ENCODE measurements at regions not wholly inside any gene's neighbourhood (a gene's known extent, or its start where the extent isn't known, plus 50 kb on each side); places are given as distances from the start of the nearest gene placed in this dataset.

DNA sequence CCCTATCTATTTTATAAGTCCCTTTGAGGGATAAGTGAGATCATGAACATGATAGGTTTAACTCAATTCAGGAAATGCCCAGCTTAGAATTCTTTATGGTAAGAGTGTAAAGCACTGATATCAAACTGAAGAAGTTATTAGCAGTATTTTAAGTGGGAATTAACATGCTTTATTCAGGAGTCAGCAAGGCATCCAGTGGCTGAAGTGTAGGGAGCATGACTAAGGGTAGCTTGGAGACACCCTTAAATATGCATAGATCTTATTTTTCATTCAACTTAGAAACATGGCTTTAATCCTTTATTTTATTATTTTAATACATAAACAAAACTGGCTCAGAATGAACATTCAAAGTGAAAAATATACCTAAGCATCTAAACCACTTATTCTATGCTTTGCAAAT lies 158.3 kb upstream of the LPP start:
- no peak overlapping the region for H3K4me3 ChIP-seq (IDR thresholded peaks at IDR 0.05; ENCODE audit: insufficient read depth, low read depth, low read length)
- H3K9ac ChIP-seq, result no peak overlapping the region
- TF ChIP-seq, protein P1, sequence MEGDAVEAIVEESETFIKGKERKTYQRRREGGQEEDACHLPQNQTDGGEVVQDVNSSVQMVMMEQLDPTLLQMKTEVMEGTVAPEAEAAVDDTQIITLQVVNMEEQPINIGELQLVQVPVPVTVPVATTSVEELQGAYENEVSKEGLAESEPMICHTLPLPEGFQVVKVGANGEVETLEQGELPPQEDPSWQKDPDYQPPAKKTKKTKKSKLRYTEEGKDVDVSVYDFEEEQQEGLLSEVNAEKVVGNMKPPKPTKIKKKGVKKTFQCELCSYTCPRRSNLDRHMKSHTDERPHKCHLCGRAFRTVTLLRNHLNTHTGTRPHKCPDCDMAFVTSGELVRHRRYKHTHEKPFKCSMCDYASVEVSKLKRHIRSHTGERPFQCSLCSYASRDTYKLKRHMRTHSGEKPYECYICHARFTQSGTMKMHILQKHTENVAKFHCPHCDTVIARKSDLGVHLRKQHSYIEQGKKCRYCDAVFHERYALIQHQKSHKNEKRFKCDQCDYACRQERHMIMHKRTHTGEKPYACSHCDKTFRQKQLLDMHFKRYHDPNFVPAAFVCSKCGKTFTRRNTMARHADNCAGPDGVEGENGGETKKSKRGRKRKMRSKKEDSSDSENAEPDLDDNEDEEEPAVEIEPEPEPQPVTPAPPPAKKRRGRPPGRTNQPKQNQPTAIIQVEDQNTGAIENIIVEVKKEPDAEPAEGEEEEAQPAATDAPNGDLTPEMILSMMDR (conservative IDR thresholded peaks at IDR 0.05; ENCODE audit: low read depth, low read length), result no peak
- H2AFZ ChIP-seq (ENCODE audit: low read depth), result no peak overlapping the region
- H3K79me2 ChIP-seq (ENCODE audit: insufficient read depth, low read depth), result no peaks in the 10 kb centered on the region
- H3K27me3 ChIP-seq (ENCODE audit: insufficient read depth, low read depth), result no peaks in the 10 kb centered on the region
- no peak overlapping the region for H3K27ac ChIP-seq
- no peaks in the 10 kb centered on the region for H3K36me3 ChIP-seq (ENCODE audit: insufficient read depth)
- H3K4me2 ChIP-seq, result no peak overlapping the region
- H3K4me1 ChIP-seq (ENCODE audit: low read depth, poor library complexity, severe bottlenecking), result no peaks in the 10 kb centered on the region
- no peaks in the 10 kb centered on the region for H4K20me1 ChIP-seq (ENCODE audit: insufficient read depth)

DNA sequence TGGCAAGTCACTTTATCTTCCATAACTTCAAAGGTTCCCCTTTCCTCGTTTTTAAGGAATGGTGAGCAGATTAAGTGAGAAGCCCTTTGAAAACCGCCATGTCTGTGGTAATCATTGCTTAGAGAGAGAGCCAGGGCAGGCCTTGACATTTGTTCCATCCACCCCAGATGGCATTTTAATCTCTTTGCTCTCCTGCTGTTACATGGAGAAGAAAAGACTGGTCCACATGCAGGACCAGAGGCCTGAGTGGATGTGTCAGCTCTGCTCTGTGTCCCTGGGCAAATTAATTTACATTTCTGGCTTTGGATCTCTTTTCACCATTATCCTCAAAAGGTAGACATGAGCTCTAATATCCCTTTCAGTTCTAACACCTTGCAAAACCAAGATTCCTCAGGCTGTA lies 157.3 kb upstream of the LPP start:
- H3K4me1 ChIP-seq (ENCODE audit: low read depth, poor library complexity, severe bottlenecking), result no peaks in the 10 kb centered on the region
- H3K9ac ChIP-seq, result no peak overlapping the region
- no peak overlapping the region for H3K27ac ChIP-seq

DNA sequence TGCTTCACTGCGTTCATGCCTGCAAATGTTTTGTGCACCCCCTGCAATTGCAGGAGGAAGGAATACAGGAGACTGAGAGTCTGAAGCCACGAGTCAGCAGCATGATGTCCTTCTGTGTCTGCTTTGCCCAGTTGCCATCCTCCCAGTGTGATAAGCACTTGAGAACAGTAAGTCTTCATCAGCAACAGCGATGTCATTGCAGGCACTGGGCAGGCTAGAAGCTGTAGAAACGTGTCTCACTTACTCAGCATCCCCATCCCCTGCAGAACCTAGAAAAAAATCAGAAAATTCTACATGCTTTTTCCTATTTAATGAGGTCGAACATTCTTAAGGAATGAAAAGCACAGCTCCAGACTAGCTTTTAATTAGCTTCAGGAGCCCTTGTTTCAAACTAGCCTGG lies 156.5 kb upstream of the LPP start:
- H3K4me2 ChIP-seq, result no peak overlapping the region
- no peak overlapping the region for H3K9ac ChIP-seq
- H3K27me3 ChIP-seq (ENCODE audit: insufficient read depth, low read depth), result no peaks in the 10 kb centered on the region
- no peak overlapping the region for H3K4me3 ChIP-seq (IDR thresholded peaks at IDR 0.05; ENCODE audit: insufficient read depth, low read depth, low read length)
- H3K4me1 ChIP-seq (ENCODE audit: low read depth, poor library complexity, severe bottlenecking), result no peaks in the 10 kb centered on the region
- no peak overlapping the region for H2AFZ ChIP-seq (ENCODE audit: low read depth)
- no peaks in the 10 kb centered on the region for H3K36me3 ChIP-seq (ENCODE audit: insufficient read depth)
- TF ChIP-seq, protein P1 (conservative IDR thresholded peaks at IDR 0.05; ENCODE audit: low read depth, low read length), result no peak
- no peaks in the 10 kb centered on the region for H3K79me2 ChIP-seq (ENCODE audit: insufficient read depth, low read depth)
- no peak overlapping the region for H3K27ac ChIP-seq
- no peaks in the 10 kb centered on the region for H4K20me1 ChIP-seq (ENCODE audit: insufficient read depth)

More for the DNA sequence above, 157.3 kb upstream of the LPP start:
- TF ChIP-seq, protein P1 (conservative IDR thresholded peaks at IDR 0.05; ENCODE audit: low read depth, low read length), result no peak
- Histone ChIP-seq H3K36me3 (ENCODE audit: insufficient read depth) (no peaks in the 10 kb centered on the region), H2AFZ (ENCODE audit: low read depth) (no peak overlapping the region), H3K4me3 (IDR thresholded peaks at IDR 0.05; ENCODE audit: insufficient read depth, low read depth, low read length) (no peak overlapping the region), H3K4me2 (no peak overlapping the region), H4K20me1 (ENCODE audit: insufficient read depth) (no peaks in the 10 kb centered on the region), H3K27me3 (ENCODE audit: insufficient read depth, low read depth) (no peaks in the 10 kb centered on the region), H3K79me2 (ENCODE audit: insufficient read depth, low read depth) (no peaks in the 10 kb centered on the region)

DNA sequence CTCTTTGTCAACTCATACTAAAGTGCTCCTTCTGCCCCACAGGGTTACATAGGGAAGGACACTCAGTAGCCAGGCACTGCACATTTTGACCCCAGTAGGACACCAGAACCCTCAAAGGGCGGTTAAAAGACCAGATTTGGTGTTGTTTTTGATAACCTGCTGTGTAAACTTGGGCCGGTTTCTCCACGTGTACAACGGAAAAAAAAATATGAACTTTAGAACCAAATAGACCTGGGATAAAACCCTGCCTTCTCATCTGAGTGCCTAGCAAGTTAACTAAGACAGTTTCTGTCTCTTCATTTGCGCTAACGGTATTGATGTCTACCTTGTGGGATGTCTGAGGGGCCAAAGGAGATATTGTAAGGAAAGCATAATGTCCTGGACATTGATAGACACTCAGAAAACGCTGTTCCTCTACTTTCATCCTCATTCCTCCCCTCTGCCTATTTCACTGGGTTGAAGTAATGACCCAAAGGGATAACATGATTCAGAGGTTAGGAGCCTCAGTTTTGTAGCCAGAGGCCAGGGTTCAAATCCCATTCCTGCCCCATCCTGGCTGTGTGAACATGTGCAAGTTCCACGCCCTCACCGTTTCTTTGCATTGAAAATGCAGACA lies 155.9 kb upstream of the LPP start:
- Histone ChIP-seq H3K27me3 (ENCODE audit: insufficient read depth, low read depth) (no peaks in the 10 kb centered on the region), H4K20me1 (ENCODE audit: insufficient read depth) (no peaks in the 10 kb centered on the region), H3K4me2 (no peak overlapping the region), H3K4me3 (IDR thresholded peaks at IDR 0.05; ENCODE audit: insufficient read depth, low read depth, low read length) (no peak overlapping the region), H2AFZ (ENCODE audit: low read depth) (no peak overlapping the region), H3K79me2 (ENCODE audit: insufficient read depth, low read depth) (no peaks in the 10 kb centered on the region), H3K4me1 (ENCODE audit: low read depth, poor library complexity, severe bottlenecking) (no peaks in the 10 kb centered on the region), H3K9ac (no peak overlapping the region), H3K36me3 (ENCODE audit: insufficient read depth) (no peaks in the 10 kb centered on the region), H3K27ac (no peak overlapping the region)
- TF ChIP-seq, protein P1 (conservative IDR thresholded peaks at IDR 0.05; ENCODE audit: low read depth, low read length), result no peak
